ENCODE measurements at regions not wholly inside any gene's neighbourhood (a gene's known extent, or its start where the extent isn't known, plus 50 kb on each side); places are given as distances from the start of the nearest gene placed in this dataset.

DNA sequence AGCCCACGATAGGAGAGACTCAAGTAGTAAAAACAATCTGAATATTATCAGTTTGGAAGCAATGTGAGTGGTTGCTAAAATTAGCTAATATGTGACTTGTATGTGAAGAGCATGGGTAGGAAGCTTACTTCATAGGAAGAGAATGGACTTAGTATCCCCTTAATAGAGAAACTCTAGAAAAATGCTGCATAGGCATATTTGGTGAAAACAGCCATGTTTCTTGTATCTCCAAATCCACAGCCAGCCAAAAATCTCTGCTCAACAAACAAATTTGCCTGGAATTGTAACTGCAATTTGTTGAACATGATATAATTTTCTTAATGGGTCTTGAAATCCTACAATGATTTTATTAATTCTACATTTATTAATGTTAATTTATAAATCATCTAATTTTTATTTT is 1252.9 kb upstream of the TMEM132C start:
- TF ChIP-seq, protein P1, sequence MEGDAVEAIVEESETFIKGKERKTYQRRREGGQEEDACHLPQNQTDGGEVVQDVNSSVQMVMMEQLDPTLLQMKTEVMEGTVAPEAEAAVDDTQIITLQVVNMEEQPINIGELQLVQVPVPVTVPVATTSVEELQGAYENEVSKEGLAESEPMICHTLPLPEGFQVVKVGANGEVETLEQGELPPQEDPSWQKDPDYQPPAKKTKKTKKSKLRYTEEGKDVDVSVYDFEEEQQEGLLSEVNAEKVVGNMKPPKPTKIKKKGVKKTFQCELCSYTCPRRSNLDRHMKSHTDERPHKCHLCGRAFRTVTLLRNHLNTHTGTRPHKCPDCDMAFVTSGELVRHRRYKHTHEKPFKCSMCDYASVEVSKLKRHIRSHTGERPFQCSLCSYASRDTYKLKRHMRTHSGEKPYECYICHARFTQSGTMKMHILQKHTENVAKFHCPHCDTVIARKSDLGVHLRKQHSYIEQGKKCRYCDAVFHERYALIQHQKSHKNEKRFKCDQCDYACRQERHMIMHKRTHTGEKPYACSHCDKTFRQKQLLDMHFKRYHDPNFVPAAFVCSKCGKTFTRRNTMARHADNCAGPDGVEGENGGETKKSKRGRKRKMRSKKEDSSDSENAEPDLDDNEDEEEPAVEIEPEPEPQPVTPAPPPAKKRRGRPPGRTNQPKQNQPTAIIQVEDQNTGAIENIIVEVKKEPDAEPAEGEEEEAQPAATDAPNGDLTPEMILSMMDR (IDR thresholded peaks at IDR 0.05; ENCODE audit: low read length), result no peak
- no peak for TF ChIP-seq EZH2 (IDR thresholded peaks at IDR 0.05; ENCODE audit: borderline replicate concordance, low read length)
